H1 (cell line): ENCODE measurements at regions not wholly inside any gene's neighbourhood (a gene's known extent, or its start where the extent isn't known, plus 50 kb on each side); places are given as distances from the start of the nearest gene placed in this dataset.

Experiments used
- CTCF ChIA-PET: fragments of 300-600 bp; sonication (Branson Sonifier 250); formaldehyde crosslinking; loops from one replicate; lab custom pipeline; 2021; ENCODE audit not compliant: partially characterized antibody; lab: Charles Lee
- POLR2A ChIA-PET: fragments of 300-600 bp; sonication (Branson Sonifier 250); formaldehyde crosslinking; loops from one replicate; lab custom pipeline; 2021; ENCODE audit warnings: inconsistent platforms; ENCODE audit not compliant: partially characterized antibody; lab: Charles Lee
- DNase-seq, 2 experiments: peaks; one replicate each; pipeline versions ENCODE4 v3.0.0 to v3.0.0-alpha.2; 2010 to 2022; ENCODE audit warnings: low spot score in 2 of 2, low read depth in 1 of 2, mixed read lengths in 1 of 2
- FAIRE-seq: peaks from 2 replicates; lab custom pipeline; 2011; peaks lifted over from hg19 to GRCh38; lab: Jason Lieb, UNC
- H2AFZ ChIP-seq: 2 replicates; pipeline ENCODE4 v1.8.1; 2012; ENCODE audit warnings: low read length, inconsistent platforms
- H2AK5ac ChIP-seq: 2 replicates; pipeline ENCODE4 v1.6.1; 2013; ENCODE audit warnings: low read depth, low read length
- H2BK120ac ChIP-seq: replicated peaks from 2 replicates; pipeline ENCODE3; 2013; ENCODE audit warnings: low read depth, low read length, inconsistent platforms
- H2BK12ac ChIP-seq: 2 replicates; pipeline ENCODE4 v1.6.1; 2013; ENCODE audit warnings: low read depth, low read length
- H2BK15ac ChIP-seq: 2 replicates; pipeline ENCODE4 v1.6.1; 2013; ENCODE audit warnings: low read length
- H2BK20ac ChIP-seq: 2 replicates; pipeline ENCODE4 v1.6.1; 2013; ENCODE audit warnings: low read length
- H2BK5ac ChIP-seq: 2 replicates; pipeline ENCODE4 v1.6.1; 2013; ENCODE audit warnings: low read depth, low read length
- H3K14ac ChIP-seq: 2 replicates; pipeline ENCODE4 v1.6.1; 2013; ENCODE audit warnings: inconsistent platforms; ENCODE audit not compliant: insufficient read length
- H3K18ac ChIP-seq: 2 replicates; pipeline ENCODE4 v1.6.1; 2013; ENCODE audit warnings: low read length; ENCODE audit errors: extremely low read depth
- H3K23ac ChIP-seq: 2 replicates; pipeline ENCODE4 v1.6.1; 2013; ENCODE audit warnings: inconsistent platforms; ENCODE audit not compliant: insufficient read length
- H3K23me2 ChIP-seq: 2 replicates; pipeline ENCODE4 v1.6.1; 2013; ENCODE audit warnings: low read depth, low read length
- H3K27ac ChIP-seq: 2 replicates; pipeline ENCODE4 v1.6.1; 2011; ENCODE audit warnings: low read depth, low read length, inconsistent platforms
- H3K27me3 ChIP-seq, 4 experiments: replicated peaks in 1 of 4; 1 replicate in 1 of 4; 2 replicates in 3 of 4; pipeline versions ENCODE4 v1.6.1 to v1.8.1; 2011 to 2013; ENCODE audit warnings: low read length in 3 of 4, mild to moderate bottlenecking in 3 of 4, inconsistent platforms in 2 of 4, mixed read lengths in 2 of 4, moderate library complexity in 1 of 4; ENCODE audit not compliant: control insufficient read depth in 3 of 4, insufficient read depth in 3 of 4; ENCODE audit errors: extremely low read depth in 1 of 4
- H3K36me3 ChIP-seq, 4 experiments: 2 replicates each; pipeline versions ENCODE4 v1.6.1 to v1.8.1; 2011 to 2013; ENCODE audit warnings: mild to moderate bottlenecking in 4 of 4, low read length in 3 of 4, moderate library complexity in 2 of 4, control low read depth in 1 of 4, inconsistent platforms in 1 of 4; ENCODE audit not compliant: insufficient read depth in 4 of 4, control insufficient read depth in 2 of 4
- H3K4ac ChIP-seq: replicated peaks from 2 replicates; pipeline ENCODE3; 2013; ENCODE audit warnings: low read length, low read depth, mixed read lengths, inconsistent platforms; ENCODE audit not compliant: insufficient read length
- H3K4me1 ChIP-seq, 4 experiments: replicated peaks in 1 of 4; 1 replicate in 1 of 4; 2 replicates in 3 of 4; pipeline versions ENCODE4 v1.6.1 to v1.8.1; 2011 to 2013; ENCODE audit warnings: low read length in 3 of 4, inconsistent platforms in 2 of 4, mixed read lengths in 1 of 4; ENCODE audit not compliant: insufficient read depth in 4 of 4, control insufficient read depth in 3 of 4
- H3K4me2 ChIP-seq, 2 experiments: 2 replicates each; pipeline versions ENCODE4 v1.6.1 to v1.8.1; 2011 to 2013; ENCODE audit warnings: low read depth in 2 of 2, low read length in 2 of 2, control low read depth in 1 of 2, inconsistent platforms in 1 of 2, mild to moderate bottlenecking in 1 of 2; ENCODE audit not compliant: insufficient read depth in 1 of 2
- H3K4me3 ChIP-seq, 4 experiments: fragments of 200-600, 300-600 bp in 1 of 4; sonication (generic), shearing (Covaris generic), sonication (Bioruptor Twin) in 1 of 4; 2 replicates each; pipeline versions ENCODE4 v1.5.1 to v1.8.1; 2011 to 2016; ENCODE audit warnings: low read length in 4 of 4, low read depth in 3 of 4, control low read depth in 2 of 4, inconsistent platforms in 2 of 4, mild to moderate bottlenecking in 2 of 4, mixed read lengths in 1 of 4, moderate library complexity in 1 of 4; ENCODE audit not compliant: insufficient read depth in 2 of 4; ENCODE audit errors: extremely low read depth in 1 of 4
- H3K56ac ChIP-seq: replicated peaks from 2 replicates; pipeline ENCODE3; 2013; ENCODE audit warnings: low read depth, mild to moderate bottlenecking, mixed read lengths, low read length, inconsistent platforms; ENCODE audit not compliant: insufficient read length
- H3K79me1 ChIP-seq: 2 replicates; pipeline ENCODE4 v1.6.1; 2013; ENCODE audit warnings: low read depth, low read length, control low read depth
- H3K79me2 ChIP-seq, 2 experiments: 2 replicates each; pipeline versions ENCODE4 v1.6.1 to v1.8.1; 2012 to 2013; ENCODE audit warnings: low read length in 2 of 2, mild to moderate bottlenecking in 2 of 2, inconsistent platforms in 1 of 2; ENCODE audit not compliant: insufficient read depth in 2 of 2, control insufficient read depth in 1 of 2
- H3K9ac ChIP-seq, 4 experiments: replicated peaks in 1 of 4; 1 replicate in 1 of 4; 2 replicates in 3 of 4; pipeline versions ENCODE4 v1.6.1 to v1.8.1; 2011 to 2013; ENCODE audit warnings: low read depth in 3 of 4, low read length in 3 of 4, control low read depth in 2 of 4, mild to moderate bottlenecking in 2 of 4, moderate library complexity in 2 of 4, inconsistent platforms in 1 of 4; ENCODE audit errors: extremely low read depth in 1 of 4
- H3K9me3 ChIP-seq, 2 experiments: 2 replicates each; pipeline versions ENCODE4 v1.6.1 to v1.8.1; 2012 to 2013; ENCODE audit warnings: mild to moderate bottlenecking in 2 of 2, moderate library complexity in 2 of 2, control low read depth in 1 of 2, inconsistent platforms in 1 of 2, low read depth in 1 of 2, low read length in 1 of 2, mixed read lengths in 1 of 2; ENCODE audit not compliant: insufficient read depth in 2 of 2
- H4K20me1 ChIP-seq, 2 experiments: replicated peaks in 1 of 2; 2 replicates each; pipeline versions ENCODE3 to v1.8.1; 2011 to 2013; ENCODE audit warnings: inconsistent platforms in 2 of 2, low read length in 2 of 2, mild to moderate bottlenecking in 1 of 2; ENCODE audit not compliant: insufficient read depth in 2 of 2, control insufficient read depth in 1 of 2
- H4K5ac ChIP-seq: 2 replicates; pipeline ENCODE4 v1.6.1; 2013; ENCODE audit warnings: low read length, low read depth, mixed read lengths, inconsistent platforms; ENCODE audit not compliant: insufficient read length
- H4K8ac ChIP-seq: 2 replicates; pipeline ENCODE4 v1.8.0; 2013; ENCODE audit warnings: mild to moderate bottlenecking, moderate library complexity, low read length, inconsistent platforms; ENCODE audit not compliant: insufficient read depth; ENCODE audit errors: extremely low read depth
- H4K91ac ChIP-seq: replicated peaks from 2 replicates; pipeline ENCODE3; 2013; ENCODE audit warnings: low read length, mixed read lengths, inconsistent platforms; ENCODE audit not compliant: insufficient read length
- BCL11A ChIP-seq, 2 experiments: IDR thresholded peaks; one replicate each; pipeline ENCODE4 v1.6.1; 2011; ENCODE audit warnings: low read depth in 2 of 2, low read length in 2 of 2, mild to moderate bottlenecking in 2 of 2
- CEBPB ChIP-seq: IDR thresholded peaks from 2 replicates; pipeline ENCODE4 v1.6.1; 2012; ENCODE audit warnings: low read depth, low read length
- CHD1 ChIP-seq: IDR thresholded peaks from 2 replicates; pipeline ENCODE4 v1.6.1; 2012; ENCODE audit warnings: low read depth, low read length, improper control_type of control experiment
- CHD2 ChIP-seq: IDR thresholded peaks from 2 replicates; pipeline ENCODE4 v1.6.1; 2012; ENCODE audit warnings: low read length, improper control_type of control experiment
- EZH2 ChIP-seq: fragments of 200-600 bp; sonication (generic); IDR thresholded peaks from 2 replicates; pipeline ENCODE4 v1.7.1; 2012; ENCODE audit warnings: low read depth, mild to moderate bottlenecking, moderate library complexity, low read length, inconsistent platforms; ENCODE audit not compliant: severe bottlenecking
- JUND ChIP-seq: IDR thresholded peaks from 2 replicates; pipeline ENCODE4 v1.6.1; 2011; ENCODE audit warnings: mild to moderate bottlenecking, improper control_type of control experiment, low read length
- MAX ChIP-seq: IDR thresholded peaks from 2 replicates; pipeline ENCODE4 v1.6.1; 2012; ENCODE audit warnings: inconsistent platforms
- NANOG ChIP-seq: IDR thresholded peaks from 2 replicates; pipeline ENCODE4 v1.6.1; 2011; ENCODE audit warnings: low read length, low read depth, mild to moderate bottlenecking, inconsistent platforms; ENCODE audit not compliant: insufficient read depth, poor library complexity, severe bottlenecking
- PHF8 ChIP-seq: fragments of 200-600 bp; sonication (generic); conservative IDR thresholded peaks from 2 replicates; pipeline ENCODE4 v1.7.1; 2012; ENCODE audit warnings: low read depth, mild to moderate bottlenecking, inconsistent platforms, low read length, moderate library complexity
- POLR2A ChIP-seq, 2 experiments: IDR thresholded peaks; 1 replicate in 1 of 2; 2 replicates in 1 of 2; pipeline ENCODE4 v1.6.1; 2011; ENCODE audit warnings: low read depth in 2 of 2, low read length in 2 of 2, mild to moderate bottlenecking in 2 of 2; ENCODE audit errors: control extremely low read depth in 1 of 2
- RAD21 ChIP-seq, 2 experiments: IDR thresholded peaks in 1 of 2; conservative IDR thresholded peaks in 1 of 2; 2 replicates each; pipeline ENCODE4 v1.6.1; 2011; ENCODE audit warnings: low read depth in 2 of 2, low read length in 2 of 2, improper control_type of control experiment in 1 of 2, inconsistent platforms in 1 of 2, mild to moderate bottlenecking in 1 of 2, moderate library complexity in 1 of 2
- SAP30 ChIP-seq: fragments of 300-600 bp; sonication (generic); IDR thresholded peaks from 2 replicates; pipeline ENCODE4 v1.7.1; 2012; ENCODE audit warnings: low read length, moderate library complexity, mild to moderate bottlenecking, inconsistent platforms; ENCODE audit not compliant: insufficient read depth, insufficient replicate concordance
- TCF12 ChIP-seq: IDR thresholded peaks from 2 replicates; pipeline ENCODE4 v1.6.1; 2011; ENCODE audit warnings: low read depth, mild to moderate bottlenecking, low read length
- WGBS, 2 experiments: shearing (Covaris generic) in 1 of 2; methylation state at CpG; one replicate each; pipeline versions ENCODE4 v1.1.6 to v1.1.7; 2013 to 2015; ENCODE audit warnings: low lambda C conversion rate in 2 of 2, mixed read lengths in 2 of 2, inconsistent platforms in 1 of 2, low coverage in 1 of 2, missing lambda C conversion rate in 1 of 2; ENCODE audit not compliant: insufficient replicate concordance in 2 of 2, insufficient coverage in 1 of 2, insufficient read length in 1 of 2; ENCODE audit errors: extremely low coverage in 1 of 2, missing lambda C conversion rate in 1 of 2; 5-methylcytosine and 5-hydroxymethylcytosine counted together

- WGBS, 2 experiments = 88% methylated on average over 5 of the region's 5 CpGs; no CpG with 5 or more reads in 1 of the 2 experiments
- no peaks in the 10 kb centered on the region for H3K79me2 ChIP-seq
- H4K20me1 ChIP-seq = no peaks in the 10 kb centered on the region
- H2BK5ac ChIP-seq = no peak overlapping the region
- H4K5ac ChIP-seq = no peak overlapping the region
- H2BK120ac ChIP-seq = no peak overlapping the region
- H3K9ac ChIP-seq = no peak overlapping the region
- H2BK12ac ChIP-seq = no peak overlapping the region
- no peaks in the 10 kb centered on the region for H3K79me1 ChIP-seq
- no peak overlapping the region for H2AFZ ChIP-seq
- no peak overlapping the region for H3K4me3 ChIP-seq
- no peak overlapping the region for H2BK15ac ChIP-seq
- H3K23ac ChIP-seq = no peak overlapping the region
- no peak overlapping the region for H3K4ac ChIP-seq
- no peak overlapping the region for H4K8ac ChIP-seq
- no peaks in the 10 kb centered on the region for H3K4me1 ChIP-seq
- no peak overlapping the region for H2AK5ac ChIP-seq
- ChIA-PET CTCF (no interaction called here), POLR2A (no interaction called here)
- no peak overlapping the region for H2BK20ac ChIP-seq
- no peaks in the 10 kb centered on the region for H3K23me2 ChIP-seq
- H3K4me2 ChIP-seq = no peak overlapping the region
- H4K91ac ChIP-seq = no peak overlapping the region
- H3K18ac ChIP-seq = no peak overlapping the region
- TF ChIP-seq RAD21 (IDR thresholded peaks at IDR 0.05 in 1 of 2, conservative IDR thresholded peaks at IDR 0.05 in 1 of 2; ENCODE audit: low read depth in 2 of 2, low read length in 2 of 2) = no peak
- TF ChIP-seq PHF8 = no peak
- TF ChIP-seq SAP30 = no peak
- no peak for TF ChIP-seq EZH2
- TF ChIP-seq CHD2 = no peak
- TF ChIP-seq NANOG = no peak
- TF ChIP-seq POLR2A (IDR thresholded peaks at IDR 0.05; ENCODE audit: control extremely low read depth in 1 of 2, low read depth in 2 of 2, low read length in 2 of 2) = no peak
- TF ChIP-seq JUND = no peak
- TF ChIP-seq BCL11A (IDR thresholded peaks at IDR 0.05; ENCODE audit: low read depth in 2 of 2, low read length in 2 of 2) = no peak
- TF ChIP-seq MAX = no peak
- no peak for TF ChIP-seq TCF12
- TF ChIP-seq CEBPB = no peak
- TF ChIP-seq CHD1 = no peak
- FAIRE-seq (no peak), DNase-seq (no peak)
- peaks cover 8 to 11% of the 10 kb centered on the region in 2 experiments for H3K9me3 ChIP-seq
- no peaks in the 10 kb centered on the region; a peak in 1 of 7 replicates for H3K27me3 ChIP-seq
- H3K36me3 ChIP-seq = no peaks in the 10 kb centered on the region; a peak in 1 of 8 replicates
- no peak overlapping the region for H3K27ac ChIP-seq
- H3K56ac ChIP-seq = no peak overlapping the region
- H3K14ac ChIP-seq = no peak overlapping the region
Observed at GRCh38 chr10:4041635-4042034, 256.6 kb upstream of the KLF6 start.
